ENCODE measurements at regions not wholly inside any gene's neighbourhood (a gene's known extent, or its start where the extent isn't known, plus 50 kb on each side); places are given as distances from the start of the nearest gene placed in this dataset.

DNA sequence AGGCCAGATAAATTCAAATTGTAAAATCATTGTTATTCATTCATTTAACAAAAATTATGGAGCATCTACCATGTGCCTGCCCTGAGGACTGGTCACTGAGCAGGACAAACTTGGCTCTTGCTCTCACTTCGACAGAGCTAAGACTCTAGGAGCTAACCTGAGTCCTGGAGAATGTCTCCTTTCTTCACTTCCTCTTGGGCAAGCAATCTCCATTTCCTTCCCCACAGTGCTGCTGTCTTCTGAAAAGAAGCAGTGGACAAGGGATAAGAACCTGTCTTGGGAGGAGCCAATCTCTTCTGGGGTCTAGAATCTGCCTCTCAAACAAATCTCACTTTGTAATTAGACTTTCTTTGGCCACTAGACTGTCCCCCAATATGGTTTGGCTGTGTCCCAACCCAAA lies 76.2 kb upstream of the PLXNA4 start:
- H3K4me2 ChIP-seq: no peak overlapping the region
- no peaks in the 10 kb centered on the region; the same call in 1 of the 2 replicates for H3F3A ChIP-seq (replicated peaks; ENCODE audit: low read depth)
- Mint-ChIP-seq H3K9me3 (no peaks in the 10 kb centered on the region; the same call in 2 of the 3 replicates), H3K4me3 (no peak overlapping the region), H3K36me3 (ENCODE audit: low read depth) (no peaks in the 10 kb centered on the region), H3K27ac (no peak overlapping the region), H3K27me3 (ENCODE audit: insufficient read depth, low read depth, poor library complexity) (peaks cover 3% of the 10 kb centered on the region), H3K4me1 (peaks cover 30% of the 10 kb centered on the region)
- ATAC-seq: no peak
- TF ChIP-seq JUNB (IDR thresholded peaks at IDR 0.05; ENCODE audit: unreplicated experiment) (no peak), CREB1 (CRISPR knock-in tag; IDR thresholded peaks at IDR 0.05; ENCODE audit: low read depth) (no peak), EZH2 (IDR thresholded peaks at IDR 0.05; ENCODE audit: low read depth, unreplicated experiment) (no peak), ZNF114 (CRISPR knock-in tag; IDR thresholded peaks at IDR 0.05) (no peak), NANOG (IDR thresholded peaks at IDR 0.05; ENCODE audit: borderline replicate concordance) (no peak), POLR2AphosphoS5 (IDR thresholded peaks at IDR 0.05; ENCODE audit: low read depth) (no peak), ZNF331 (CRISPR knock-in tag; IDR thresholded peaks at IDR 0.05; ENCODE audit: low read depth) (no peak), STAT1 (IDR thresholded peaks at IDR 0.05; ENCODE audit: unreplicated experiment) (no peak)
- TF ChIP-seq, protein P1, sequence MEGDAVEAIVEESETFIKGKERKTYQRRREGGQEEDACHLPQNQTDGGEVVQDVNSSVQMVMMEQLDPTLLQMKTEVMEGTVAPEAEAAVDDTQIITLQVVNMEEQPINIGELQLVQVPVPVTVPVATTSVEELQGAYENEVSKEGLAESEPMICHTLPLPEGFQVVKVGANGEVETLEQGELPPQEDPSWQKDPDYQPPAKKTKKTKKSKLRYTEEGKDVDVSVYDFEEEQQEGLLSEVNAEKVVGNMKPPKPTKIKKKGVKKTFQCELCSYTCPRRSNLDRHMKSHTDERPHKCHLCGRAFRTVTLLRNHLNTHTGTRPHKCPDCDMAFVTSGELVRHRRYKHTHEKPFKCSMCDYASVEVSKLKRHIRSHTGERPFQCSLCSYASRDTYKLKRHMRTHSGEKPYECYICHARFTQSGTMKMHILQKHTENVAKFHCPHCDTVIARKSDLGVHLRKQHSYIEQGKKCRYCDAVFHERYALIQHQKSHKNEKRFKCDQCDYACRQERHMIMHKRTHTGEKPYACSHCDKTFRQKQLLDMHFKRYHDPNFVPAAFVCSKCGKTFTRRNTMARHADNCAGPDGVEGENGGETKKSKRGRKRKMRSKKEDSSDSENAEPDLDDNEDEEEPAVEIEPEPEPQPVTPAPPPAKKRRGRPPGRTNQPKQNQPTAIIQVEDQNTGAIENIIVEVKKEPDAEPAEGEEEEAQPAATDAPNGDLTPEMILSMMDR (conservative IDR thresholded peaks at IDR 0.05; ENCODE audit: low read depth in 2 of 2): no peak
- TF ChIP-seq, protein P2, sequence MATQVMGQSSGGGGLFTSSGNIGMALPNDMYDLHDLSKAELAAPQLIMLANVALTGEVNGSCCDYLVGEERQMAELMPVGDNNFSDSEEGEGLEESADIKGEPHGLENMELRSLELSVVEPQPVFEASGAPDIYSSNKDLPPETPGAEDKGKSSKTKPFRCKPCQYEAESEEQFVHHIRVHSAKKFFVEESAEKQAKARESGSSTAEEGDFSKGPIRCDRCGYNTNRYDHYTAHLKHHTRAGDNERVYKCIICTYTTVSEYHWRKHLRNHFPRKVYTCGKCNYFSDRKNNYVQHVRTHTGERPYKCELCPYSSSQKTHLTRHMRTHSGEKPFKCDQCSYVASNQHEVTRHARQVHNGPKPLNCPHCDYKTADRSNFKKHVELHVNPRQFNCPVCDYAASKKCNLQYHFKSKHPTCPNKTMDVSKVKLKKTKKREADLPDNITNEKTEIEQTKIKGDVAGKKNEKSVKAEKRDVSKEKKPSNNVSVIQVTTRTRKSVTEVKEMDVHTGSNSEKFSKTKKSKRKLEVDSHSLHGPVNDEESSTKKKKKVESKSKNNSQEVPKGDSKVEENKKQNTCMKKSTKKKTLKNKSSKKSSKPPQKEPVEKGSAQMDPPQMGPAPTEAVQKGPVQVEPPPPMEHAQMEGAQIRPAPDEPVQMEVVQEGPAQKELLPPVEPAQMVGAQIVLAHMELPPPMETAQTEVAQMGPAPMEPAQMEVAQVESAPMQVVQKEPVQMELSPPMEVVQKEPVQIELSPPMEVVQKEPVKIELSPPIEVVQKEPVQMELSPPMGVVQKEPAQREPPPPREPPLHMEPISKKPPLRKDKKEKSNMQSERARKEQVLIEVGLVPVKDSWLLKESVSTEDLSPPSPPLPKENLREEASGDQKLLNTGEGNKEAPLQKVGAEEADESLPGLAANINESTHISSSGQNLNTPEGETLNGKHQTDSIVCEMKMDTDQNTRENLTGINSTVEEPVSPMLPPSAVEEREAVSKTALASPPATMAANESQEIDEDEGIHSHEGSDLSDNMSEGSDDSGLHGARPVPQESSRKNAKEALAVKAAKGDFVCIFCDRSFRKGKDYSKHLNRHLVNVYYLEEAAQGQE (IDR thresholded peaks at IDR 0.05; ENCODE audit: unreplicated experiment): no peak
- TF ChIP-seq, protein P3, sequence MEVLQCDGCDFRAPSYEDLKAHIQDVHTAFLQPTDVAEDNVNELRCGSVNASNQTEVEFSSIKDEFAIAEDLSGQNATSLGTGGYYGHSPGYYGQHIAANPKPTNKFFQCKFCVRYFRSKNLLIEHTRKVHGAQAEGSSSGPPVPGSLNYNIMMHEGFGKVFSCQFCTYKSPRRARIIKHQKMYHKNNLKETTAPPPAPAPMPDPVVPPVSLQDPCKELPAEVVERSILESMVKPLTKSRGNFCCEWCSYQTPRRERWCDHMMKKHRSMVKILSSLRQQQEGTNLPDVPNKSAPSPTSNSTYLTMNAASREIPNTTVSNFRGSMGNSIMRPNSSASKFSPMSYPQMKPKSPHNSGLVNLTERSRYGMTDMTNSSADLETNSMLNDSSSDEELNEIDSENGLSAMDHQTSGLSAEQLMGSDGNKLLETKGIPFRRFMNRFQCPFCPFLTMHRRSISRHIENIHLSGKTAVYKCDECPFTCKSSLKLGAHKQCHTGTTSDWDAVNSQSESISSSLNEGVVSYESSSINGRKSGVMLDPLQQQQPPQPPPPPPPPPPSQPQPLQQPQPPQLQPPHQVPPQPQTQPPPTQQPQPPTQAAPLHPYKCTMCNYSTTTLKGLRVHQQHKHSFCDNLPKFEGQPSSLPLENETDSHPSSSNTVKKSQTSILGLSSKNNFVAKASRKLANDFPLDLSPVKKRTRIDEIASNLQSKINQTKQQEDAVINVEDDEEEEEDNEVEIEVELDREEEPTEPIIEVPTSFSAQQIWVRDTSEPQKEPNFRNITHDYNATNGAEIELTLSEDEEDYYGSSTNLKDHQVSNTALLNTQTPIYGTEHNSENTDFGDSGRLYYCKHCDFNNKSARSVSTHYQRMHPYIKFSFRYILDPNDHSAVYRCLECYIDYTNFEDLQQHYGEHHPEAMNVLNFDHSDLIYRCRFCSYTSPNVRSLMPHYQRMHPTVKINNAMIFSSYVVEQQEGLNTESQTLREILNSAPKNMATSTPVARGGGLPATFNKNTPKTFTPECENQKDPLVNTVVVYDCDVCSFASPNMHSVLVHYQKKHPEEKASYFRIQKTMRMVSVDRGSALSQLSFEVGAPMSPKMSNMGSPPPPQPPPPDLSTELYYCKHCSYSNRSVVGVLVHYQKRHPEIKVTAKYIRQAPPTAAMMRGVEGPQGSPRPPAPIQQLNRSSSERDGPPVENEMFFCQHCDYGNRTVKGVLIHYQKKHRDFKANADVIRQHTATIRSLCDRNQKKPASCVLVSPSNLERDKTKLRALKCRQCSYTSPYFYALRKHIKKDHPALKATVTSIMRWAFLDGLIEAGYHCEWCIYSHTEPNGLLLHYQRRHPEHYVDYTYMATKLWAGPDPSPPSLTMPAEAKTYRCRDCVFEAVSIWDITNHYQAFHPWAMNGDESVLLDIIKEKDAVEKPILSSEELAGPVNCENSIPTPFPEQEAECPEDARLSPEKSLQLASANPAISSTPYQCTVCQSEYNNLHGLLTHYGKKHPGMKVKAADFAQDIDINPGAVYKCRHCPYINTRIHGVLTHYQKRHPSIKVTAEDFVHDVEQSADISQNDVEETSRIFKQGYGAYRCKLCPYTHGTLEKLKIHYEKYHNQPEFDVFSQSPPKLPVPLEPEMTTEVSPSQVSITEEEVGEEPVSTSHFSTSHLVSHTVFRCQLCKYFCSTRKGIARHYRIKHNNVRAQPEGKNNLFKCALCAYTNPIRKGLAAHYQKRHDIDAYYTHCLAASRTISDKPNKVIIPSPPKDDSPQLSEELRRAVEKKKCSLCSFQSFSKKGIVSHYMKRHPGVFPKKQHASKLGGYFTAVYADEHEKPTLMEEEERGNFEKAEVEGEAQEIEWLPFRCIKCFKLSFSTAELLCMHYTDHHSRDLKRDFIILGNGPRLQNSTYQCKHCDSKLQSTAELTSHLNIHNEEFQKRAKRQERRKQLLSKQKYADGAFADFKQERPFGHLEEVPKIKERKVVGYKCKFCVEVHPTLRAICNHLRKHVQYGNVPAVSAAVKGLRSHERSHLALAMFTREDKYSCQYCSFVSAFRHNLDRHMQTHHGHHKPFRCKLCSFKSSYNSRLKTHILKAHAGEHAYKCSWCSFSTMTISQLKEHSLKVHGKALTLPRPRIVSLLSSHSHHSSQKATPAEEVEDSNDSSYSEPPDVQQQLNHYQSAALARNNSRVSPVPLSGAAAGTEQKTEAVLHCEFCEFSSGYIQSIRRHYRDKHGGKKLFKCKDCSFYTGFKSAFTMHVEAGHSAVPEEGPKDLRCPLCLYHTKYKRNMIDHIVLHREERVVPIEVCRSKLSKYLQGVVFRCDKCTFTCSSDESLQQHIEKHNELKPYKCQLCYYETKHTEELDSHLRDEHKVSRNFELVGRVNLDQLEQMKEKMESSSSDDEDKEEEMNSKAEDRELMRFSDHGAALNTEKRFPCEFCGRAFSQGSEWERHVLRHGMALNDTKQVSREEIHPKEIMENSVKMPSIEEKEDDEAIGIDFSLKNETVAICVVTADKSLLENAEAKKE (CRISPR knock-in tag; IDR thresholded peaks at IDR 0.05): no peak
- TF ChIP-seq, protein P4, sequence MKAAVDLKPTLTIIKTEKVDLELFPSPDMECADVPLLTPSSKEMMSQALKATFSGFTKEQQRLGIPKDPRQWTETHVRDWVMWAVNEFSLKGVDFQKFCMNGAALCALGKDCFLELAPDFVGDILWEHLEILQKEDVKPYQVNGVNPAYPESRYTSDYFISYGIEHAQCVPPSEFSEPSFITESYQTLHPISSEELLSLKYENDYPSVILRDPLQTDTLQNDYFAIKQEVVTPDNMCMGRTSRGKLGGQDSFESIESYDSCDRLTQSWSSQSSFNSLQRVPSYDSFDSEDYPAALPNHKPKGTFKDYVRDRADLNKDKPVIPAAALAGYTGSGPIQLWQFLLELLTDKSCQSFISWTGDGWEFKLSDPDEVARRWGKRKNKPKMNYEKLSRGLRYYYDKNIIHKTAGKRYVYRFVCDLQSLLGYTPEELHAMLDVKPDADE (IDR thresholded peaks at IDR 0.05): no peak
- 0 out of 2 replicates have a peak, but pooled peaks cover 3% of the 10 kb centered on the region for H3K9me2 ChIP-seq (ENCODE audit: insufficient read depth)
- no peak overlapping the region for H2AFZ ChIP-seq
- H3K79me2 ChIP-seq (replicated peaks; ENCODE audit: insufficient read depth): no peaks in the 10 kb centered on the region
- peaks cover 16% of the 10 kb centered on the region for H3K4me1 ChIP-seq (ENCODE audit: insufficient read depth)
- H3K27ac ChIP-seq (ENCODE audit: low read depth): no peak overlapping the region
- no peak for DNase-seq (ENCODE audit: low spot score)
- no peaks in the 10 kb centered on the region for H3K27me3 ChIP-seq (ENCODE audit: insufficient read depth)
- H3K36me3 ChIP-seq (ENCODE audit: insufficient read depth): no peaks in the 10 kb centered on the region
- no peaks in the 10 kb centered on the region for H4K20me1 ChIP-seq (replicated peaks; ENCODE audit: insufficient read depth)
- H3K4me3 ChIP-seq: no peak overlapping the region

Data from GM23338 (cell line).